Glutamatergic neuron (in vitro differentiated cells): ENCODE measurements at regions not wholly inside any gene's neighbourhood (a gene's known extent, or its start where the extent isn't known, plus 50 kb on each side); places are given as distances from the start of the nearest gene placed in this dataset.

Source experiments
- DNase-seq: peaks from one replicate; pipeline ENCODE4 v3.0.0; 2022
- H3K27ac Mint-ChIP-seq: one replicate; pipeline ENCODE4 v1.8.0; 2020; ENCODE audit warnings: mild to moderate bottlenecking, mixed read lengths, inconsistent platforms; ENCODE audit not compliant: unreplicated experiment
- H3K27me3 Mint-ChIP-seq: one replicate; pipeline ENCODE4 v1.8.0; 2020; ENCODE audit warnings: mild to moderate bottlenecking, moderate library complexity, mixed read lengths, inconsistent platforms; ENCODE audit not compliant: unreplicated experiment
- H3K36me3 Mint-ChIP-seq: one replicate; pipeline ENCODE4 v1.8.0; 2020; ENCODE audit warnings: mild to moderate bottlenecking, mixed read lengths, inconsistent platforms; ENCODE audit not compliant: unreplicated experiment
- H3K4me1 Mint-ChIP-seq: one replicate; pipeline ENCODE4 v1.8.0; 2020; ENCODE audit warnings: mild to moderate bottlenecking, low read depth, mixed read lengths, inconsistent platforms; ENCODE audit not compliant: unreplicated experiment
- H3K4me3 Mint-ChIP-seq: one replicate; pipeline ENCODE4 v1.8.0; 2020; ENCODE audit warnings: mild to moderate bottlenecking, mixed read lengths, inconsistent platforms; ENCODE audit not compliant: unreplicated experiment
- H3K9me3 Mint-ChIP-seq: one replicate; pipeline ENCODE4 v1.8.0; 2020; ENCODE audit warnings: mild to moderate bottlenecking, moderate library complexity, mixed read lengths, inconsistent platforms; ENCODE audit not compliant: unreplicated experiment
- TF ChIP-seq, protein P1 (sequence below): fragments of 200-600 bp; sonication (generic); IDR thresholded peaks from one replicate; pipeline ENCODE4 v1.5.0; 2021; ENCODE audit not compliant: partially characterized antibody, unreplicated experiment

GRCh38 chr3:3531476-3531875 is 267.8 kb upstream of the LRRN1 start:
- Mint-ChIP-seq H3K27ac (no peak overlapping the region), H3K36me3 (no peaks in the 10 kb centered on the region), H3K27me3 (no peaks in the 10 kb centered on the region), H3K4me1 (peaks cover 2% of the 10 kb centered on the region), H3K4me3 (no peak overlapping the region), H3K9me3 (peaks cover 2% of the 10 kb centered on the region)
- DNase-seq = no peak
- TF ChIP-seq, protein P1, sequence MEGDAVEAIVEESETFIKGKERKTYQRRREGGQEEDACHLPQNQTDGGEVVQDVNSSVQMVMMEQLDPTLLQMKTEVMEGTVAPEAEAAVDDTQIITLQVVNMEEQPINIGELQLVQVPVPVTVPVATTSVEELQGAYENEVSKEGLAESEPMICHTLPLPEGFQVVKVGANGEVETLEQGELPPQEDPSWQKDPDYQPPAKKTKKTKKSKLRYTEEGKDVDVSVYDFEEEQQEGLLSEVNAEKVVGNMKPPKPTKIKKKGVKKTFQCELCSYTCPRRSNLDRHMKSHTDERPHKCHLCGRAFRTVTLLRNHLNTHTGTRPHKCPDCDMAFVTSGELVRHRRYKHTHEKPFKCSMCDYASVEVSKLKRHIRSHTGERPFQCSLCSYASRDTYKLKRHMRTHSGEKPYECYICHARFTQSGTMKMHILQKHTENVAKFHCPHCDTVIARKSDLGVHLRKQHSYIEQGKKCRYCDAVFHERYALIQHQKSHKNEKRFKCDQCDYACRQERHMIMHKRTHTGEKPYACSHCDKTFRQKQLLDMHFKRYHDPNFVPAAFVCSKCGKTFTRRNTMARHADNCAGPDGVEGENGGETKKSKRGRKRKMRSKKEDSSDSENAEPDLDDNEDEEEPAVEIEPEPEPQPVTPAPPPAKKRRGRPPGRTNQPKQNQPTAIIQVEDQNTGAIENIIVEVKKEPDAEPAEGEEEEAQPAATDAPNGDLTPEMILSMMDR = no peak

DNA sequence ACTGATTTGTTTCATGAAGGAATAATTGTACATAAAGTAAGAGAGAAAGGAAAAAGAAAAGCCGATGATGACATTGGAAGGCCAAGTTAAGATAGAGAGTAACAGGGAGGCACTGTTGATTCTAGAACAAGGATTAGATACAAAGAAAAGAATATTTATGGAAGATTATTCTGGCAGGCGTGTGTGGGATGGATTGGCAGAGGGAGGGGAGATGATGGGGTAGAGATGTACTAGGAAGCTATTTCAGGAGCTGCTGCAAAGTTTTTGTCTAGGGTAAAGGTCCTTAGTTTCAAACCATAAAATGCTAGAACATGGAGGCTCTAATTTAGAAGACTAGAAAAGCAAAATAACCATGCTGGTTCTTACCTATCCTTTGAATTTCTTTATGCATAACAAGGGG is 280.0 kb upstream of the LRRN1 start:
- DNase-seq = no peak
- Mint-ChIP-seq H3K4me3 (no peak overlapping the region), H3K9me3 (no peaks in the 10 kb centered on the region), H3K27me3 (no peaks in the 10 kb centered on the region), H3K4me1 (no peaks in the 10 kb centered on the region), H3K27ac (no peak overlapping the region), H3K36me3 (no peaks in the 10 kb centered on the region)
- TF ChIP-seq, protein P1 = no peak

DNA sequence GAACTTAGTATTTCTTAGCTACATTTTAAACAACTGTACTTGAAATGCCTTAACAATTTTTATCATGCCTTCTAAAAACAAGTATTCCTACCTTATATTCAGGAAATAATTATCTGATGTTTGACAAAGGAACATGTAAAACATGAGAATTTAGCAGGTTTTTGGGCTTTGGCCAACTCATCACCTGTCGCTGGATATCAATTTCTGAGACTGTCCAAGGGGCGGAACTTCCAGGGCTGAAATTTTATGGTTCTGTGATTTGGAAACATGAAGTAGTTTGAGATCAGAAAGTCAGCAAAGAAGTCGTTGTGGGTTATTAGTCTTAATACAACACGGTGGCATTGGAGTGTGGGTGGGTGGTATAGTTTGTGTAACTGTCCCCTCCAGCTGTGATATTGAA is 282.2 kb upstream of the LRRN1 start:
- TF ChIP-seq, protein P1 = no peak
- no peaks in the 10 kb centered on the region for H3K4me1 Mint-ChIP-seq
- no peaks in the 10 kb centered on the region for H3K9me3 Mint-ChIP-seq
- no peaks in the 10 kb centered on the region for H3K27me3 Mint-ChIP-seq
- no peak overlapping the region for H3K4me3 Mint-ChIP-seq
- DNase-seq = no peak
- H3K27ac Mint-ChIP-seq = no peak overlapping the region
- H3K36me3 Mint-ChIP-seq = no peaks in the 10 kb centered on the region

DNA sequence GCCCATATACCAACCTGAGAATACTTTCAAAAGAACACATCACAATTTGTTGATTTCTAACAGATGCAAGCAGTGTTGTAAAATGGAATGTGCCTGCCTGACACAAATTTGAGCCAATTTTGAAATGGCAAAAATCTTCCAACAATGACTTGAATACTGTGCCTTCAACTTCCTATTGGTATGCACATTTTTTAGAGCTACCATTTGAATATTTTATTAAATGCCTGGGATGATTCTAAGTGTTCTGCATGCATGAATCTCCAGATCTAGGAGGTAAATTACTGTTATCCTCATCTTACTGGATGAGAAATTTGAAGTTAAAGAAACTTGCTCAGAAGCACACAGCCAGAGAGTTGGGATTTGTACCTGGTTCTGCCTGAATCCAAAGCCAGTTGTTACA is 282.8 kb upstream of the LRRN1 start:
- DNase-seq = no peak
- Mint-ChIP-seq H3K4me3 (no peak overlapping the region), H3K9me3 (no peaks in the 10 kb centered on the region), H3K36me3 (no peaks in the 10 kb centered on the region), H3K4me1 (no peaks in the 10 kb centered on the region), H3K27ac (no peak overlapping the region), H3K27me3 (no peaks in the 10 kb centered on the region)
- TF ChIP-seq, protein P1 = no peak

DNA sequence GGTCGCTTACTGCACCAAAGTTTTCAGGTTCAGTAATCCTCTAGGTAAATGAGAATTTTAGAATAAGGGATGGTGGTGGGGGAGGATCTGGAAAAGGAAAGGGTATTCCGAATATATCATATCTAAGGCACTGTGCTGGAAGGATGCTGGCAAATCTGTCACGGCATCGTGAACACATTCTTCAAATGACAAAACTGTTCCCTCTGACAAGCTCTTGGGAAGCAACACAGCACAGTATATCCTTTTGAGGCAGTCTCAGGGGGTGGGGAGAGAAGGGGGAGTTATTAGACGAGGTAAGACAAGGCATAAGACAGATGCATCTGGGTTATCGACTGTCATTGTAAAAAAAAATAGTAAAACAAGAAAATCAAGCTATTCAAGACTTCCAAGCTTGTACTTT is 289.6 kb upstream of the LRRN1 start:
- H3K9me3 Mint-ChIP-seq = no peaks in the 10 kb centered on the region
- no peaks in the 10 kb centered on the region for H3K4me1 Mint-ChIP-seq
- TF ChIP-seq, protein P1 = no peak
- no peak for DNase-seq
- no peak overlapping the region for H3K4me3 Mint-ChIP-seq
- H3K36me3 Mint-ChIP-seq = no peaks in the 10 kb centered on the region
- no peak overlapping the region for H3K27ac Mint-ChIP-seq
- H3K27me3 Mint-ChIP-seq = no peaks in the 10 kb centered on the region
